ENCODE measurements at regions not wholly inside any gene's neighbourhood (a gene's known extent, or its start where the extent isn't known, plus 50 kb on each side); places are given as distances from the start of the nearest gene placed in this dataset.
"Not testable (repeated sequence)": the region's sequence is repeated elsewhere in the genome, so short reads cannot be mapped to it uniquely, and the experiment has no call there.

DNA sequence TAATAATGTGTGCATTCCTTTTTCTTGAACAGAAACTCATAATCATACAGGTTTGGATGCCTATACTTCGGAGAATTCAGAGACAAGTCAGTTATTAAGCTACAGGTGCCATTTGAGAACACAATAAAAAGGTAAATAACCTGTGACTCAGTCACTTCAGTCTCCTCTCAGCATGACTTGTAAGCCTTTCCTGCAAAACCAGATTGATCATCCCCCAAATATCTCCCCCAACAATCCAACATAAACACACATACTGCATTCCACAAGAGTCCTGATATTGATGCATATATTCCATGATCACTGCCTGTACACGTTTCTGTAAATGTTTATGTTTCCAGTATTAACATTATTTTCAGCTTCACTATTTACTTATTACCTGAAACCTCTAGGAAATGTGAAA lies 110.8 kb downstream of the PWWP3B start:
- no peak overlapping the region for H3K4me3 ChIP-seq (ENCODE audit: low read depth, low read length)
- TF ChIP-seq, protein P1, sequence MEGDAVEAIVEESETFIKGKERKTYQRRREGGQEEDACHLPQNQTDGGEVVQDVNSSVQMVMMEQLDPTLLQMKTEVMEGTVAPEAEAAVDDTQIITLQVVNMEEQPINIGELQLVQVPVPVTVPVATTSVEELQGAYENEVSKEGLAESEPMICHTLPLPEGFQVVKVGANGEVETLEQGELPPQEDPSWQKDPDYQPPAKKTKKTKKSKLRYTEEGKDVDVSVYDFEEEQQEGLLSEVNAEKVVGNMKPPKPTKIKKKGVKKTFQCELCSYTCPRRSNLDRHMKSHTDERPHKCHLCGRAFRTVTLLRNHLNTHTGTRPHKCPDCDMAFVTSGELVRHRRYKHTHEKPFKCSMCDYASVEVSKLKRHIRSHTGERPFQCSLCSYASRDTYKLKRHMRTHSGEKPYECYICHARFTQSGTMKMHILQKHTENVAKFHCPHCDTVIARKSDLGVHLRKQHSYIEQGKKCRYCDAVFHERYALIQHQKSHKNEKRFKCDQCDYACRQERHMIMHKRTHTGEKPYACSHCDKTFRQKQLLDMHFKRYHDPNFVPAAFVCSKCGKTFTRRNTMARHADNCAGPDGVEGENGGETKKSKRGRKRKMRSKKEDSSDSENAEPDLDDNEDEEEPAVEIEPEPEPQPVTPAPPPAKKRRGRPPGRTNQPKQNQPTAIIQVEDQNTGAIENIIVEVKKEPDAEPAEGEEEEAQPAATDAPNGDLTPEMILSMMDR (IDR thresholded peaks at IDR 0.05; ENCODE audit: low read depth, low read length, missing control alignments), result no peak

DNA sequence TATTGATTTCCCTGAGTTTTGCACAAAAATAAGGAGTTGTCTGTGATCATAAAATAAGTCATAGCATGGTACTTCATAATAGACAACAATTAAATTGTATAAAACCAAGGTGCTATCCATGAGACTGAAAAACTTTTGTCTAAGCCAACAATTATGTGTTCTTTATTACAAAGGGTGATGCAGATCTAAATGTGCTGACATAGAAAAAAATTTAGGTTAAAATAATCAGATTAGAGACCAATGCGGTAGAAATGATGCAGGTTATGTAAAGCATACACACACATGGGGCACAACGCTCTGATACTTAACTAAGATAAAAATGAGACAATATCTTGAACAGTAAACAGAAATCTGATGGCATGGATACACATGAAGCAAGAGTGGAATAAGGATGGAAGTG lies 113.3 kb downstream of the PWWP3B start:
- H3K4me3 ChIP-seq (ENCODE audit: low read depth, low read length), result no peak overlapping the region
- TF ChIP-seq, protein P1 (IDR thresholded peaks at IDR 0.05; ENCODE audit: low read depth, low read length, missing control alignments), result no peak
- no peak for DNase-seq (ENCODE audit: low read depth)

More for the DNA sequence above, 110.8 kb downstream of the PWWP3B start:
- DNase-seq (ENCODE audit: low read depth), result no peak

DNA sequence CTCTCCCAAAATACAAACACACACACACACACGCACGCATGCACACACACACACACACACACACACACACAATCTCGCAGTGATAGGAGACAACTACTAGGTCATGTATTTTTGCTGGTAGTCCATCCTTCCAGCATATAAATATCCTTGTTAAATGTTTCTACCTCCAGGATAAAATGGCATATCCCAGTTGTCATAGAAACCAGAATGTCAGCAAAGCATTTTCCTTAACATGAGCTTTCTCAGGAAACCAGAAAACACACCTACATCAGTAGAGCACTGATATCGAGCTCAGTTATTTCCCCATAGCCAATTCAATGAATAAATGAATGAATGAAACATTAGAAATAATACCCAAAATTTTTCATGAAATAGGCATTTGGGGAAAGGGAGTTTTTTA lies 115.7 kb downstream of the PWWP3B start:
- TF ChIP-seq, protein P1 (IDR thresholded peaks at IDR 0.05; ENCODE audit: low read depth, low read length, missing control alignments), result no peak
- no peak for DNase-seq (ENCODE audit: low read depth)
- no peak overlapping the region for H3K4me3 ChIP-seq (ENCODE audit: low read depth, low read length)

DNA sequence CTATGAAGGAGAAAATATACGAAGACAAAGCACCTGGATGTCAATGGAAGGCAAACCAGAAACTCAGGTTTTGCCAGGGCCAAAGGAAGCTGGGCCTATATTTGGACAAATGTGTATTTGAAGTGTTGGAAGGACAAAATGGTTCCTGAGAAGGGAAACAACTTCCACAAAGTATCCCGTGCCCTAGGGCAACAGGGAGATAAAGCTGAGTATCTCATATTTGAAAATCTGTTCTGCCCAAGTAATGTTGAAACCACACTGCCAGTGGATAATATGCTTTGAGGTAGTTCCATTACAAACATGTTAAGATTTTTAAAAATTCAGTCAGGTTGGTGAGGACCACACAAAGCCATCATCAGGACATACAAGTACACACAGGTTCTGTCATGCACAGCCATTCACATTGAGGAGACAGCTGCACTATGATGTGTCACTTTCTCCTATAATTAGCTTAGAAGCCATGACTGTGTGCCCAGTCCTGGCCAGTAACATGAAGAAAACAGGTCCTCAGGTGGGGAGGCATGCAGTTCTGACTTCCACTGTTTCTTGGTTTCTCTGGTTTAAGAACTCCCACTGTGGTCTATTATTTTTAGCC lies 116.4 kb downstream of the PWWP3B start:
- DNase-seq (ENCODE audit: low read depth), result no peak
- no peak overlapping the region for H3K4me3 ChIP-seq (ENCODE audit: low read depth, low read length)
- TF ChIP-seq, protein P1 (IDR thresholded peaks at IDR 0.05; ENCODE audit: low read depth, low read length, missing control alignments), result no peak

DNA sequence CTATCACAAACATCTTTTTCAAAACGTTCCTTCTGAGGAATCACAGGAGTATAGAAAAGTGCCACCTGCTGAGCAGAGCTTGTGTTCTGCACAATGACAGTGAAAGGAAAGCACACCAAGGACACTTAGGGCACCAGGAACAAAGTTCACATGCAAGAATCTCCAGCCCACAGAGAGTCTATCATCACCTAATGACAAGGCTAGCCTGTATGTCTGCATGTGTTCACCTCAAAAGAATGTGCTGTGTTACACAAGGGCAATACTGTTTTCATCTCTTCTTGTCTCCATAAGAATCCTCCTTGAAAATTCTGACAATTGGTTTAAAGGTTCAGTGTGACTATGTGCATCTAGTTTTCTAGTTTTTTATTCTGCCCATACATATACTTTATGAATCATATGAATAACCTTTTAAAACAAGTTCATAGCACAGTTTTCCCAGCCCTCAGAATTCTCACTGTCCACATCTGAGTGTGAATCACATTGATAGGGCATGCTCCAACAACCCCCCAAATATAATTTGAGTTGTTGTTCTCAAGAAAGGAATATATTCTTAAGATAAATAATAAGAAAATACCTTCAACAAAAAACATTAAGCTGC lies 118.0 kb downstream of the PWWP3B start:
- TF ChIP-seq, protein P1 (IDR thresholded peaks at IDR 0.05; ENCODE audit: low read depth, low read length, missing control alignments), result no peak
- no peak for DNase-seq (ENCODE audit: low read depth)

DNA sequence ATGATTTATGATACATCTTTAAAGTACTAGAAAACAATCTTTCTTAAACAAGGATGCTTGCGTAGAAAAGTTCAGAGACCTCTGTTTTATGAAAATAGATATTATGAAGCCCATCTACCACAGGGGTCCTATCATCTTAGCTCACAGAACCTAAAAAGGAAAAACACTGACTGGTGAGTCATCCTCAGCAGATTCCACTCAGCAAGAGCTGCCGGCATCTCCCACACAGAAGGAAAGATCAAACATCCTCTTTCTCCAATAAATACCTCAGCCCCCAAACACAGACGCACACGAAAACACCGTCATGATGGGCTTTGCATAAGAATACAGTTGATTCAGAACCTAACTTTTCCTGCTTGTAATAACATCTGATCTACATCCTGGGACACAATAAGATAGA lies 122.7 kb downstream of the PWWP3B start:
- not testable (repeated sequence) for H3K4me3 ChIP-seq (ENCODE audit: low read depth, low read length); DNase-seq (ENCODE audit: low read depth)

More for the DNA sequence above, 118.0 kb downstream of the PWWP3B start:
- no peak overlapping the region for H3K4me3 ChIP-seq (ENCODE audit: low read depth, low read length)

DNA sequence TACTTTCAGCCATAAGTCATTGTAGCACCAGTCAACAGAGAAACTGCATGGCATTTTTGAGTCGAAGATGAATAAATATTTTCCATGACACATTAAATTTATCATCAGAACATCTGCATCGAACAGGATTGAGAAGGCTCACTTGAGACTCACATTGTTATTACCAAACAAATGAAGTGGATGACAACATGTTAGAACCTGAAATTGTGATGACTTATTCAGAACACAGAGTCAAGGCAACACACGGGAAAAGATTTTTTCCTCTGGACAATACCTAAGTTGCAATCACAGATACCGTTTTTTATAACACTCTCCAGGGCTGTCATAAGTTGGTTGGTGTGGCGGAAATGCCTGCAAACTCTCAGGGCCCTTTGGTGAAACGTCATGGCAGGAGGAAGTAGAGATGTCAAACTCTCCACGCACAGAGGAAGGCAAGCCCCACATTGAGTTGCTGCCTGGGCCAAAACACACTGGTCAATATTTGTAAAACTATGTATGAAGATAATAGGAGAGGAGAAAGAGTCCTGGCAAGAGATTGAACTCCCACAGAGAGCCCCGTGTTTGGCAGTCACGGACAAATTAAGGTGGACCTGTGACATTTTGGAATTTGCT lies 123.8 kb downstream of the PWWP3B start:
- not testable (repeated sequence) for DNase-seq (ENCODE audit: low read depth); H3K4me3 ChIP-seq (ENCODE audit: low read depth, low read length)

DNA sequence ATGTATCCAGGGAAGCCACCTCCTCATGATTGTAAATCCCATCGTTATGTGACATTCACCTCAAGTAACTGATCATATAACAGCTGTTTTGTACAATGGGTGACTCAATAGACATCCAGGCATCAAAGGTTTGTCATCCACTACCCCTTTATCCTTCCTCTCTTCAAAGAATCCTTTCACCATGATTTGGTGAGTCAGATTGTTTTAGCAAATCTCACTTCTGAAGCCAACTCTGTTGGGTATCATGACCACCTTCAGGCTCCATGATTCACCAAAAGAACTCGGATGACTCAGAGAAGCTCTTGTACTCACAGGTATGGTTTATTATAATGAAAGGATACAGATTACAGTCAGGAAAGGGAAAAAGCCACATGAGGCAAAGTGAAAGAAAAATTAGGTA lies 132.1 kb downstream of the PWWP3B start:
- no peak for DNase-seq (ENCODE audit: low read depth)
- no peak overlapping the region for H3K4me3 ChIP-seq (ENCODE audit: low read depth, low read length)
- TF ChIP-seq, protein P1 (IDR thresholded peaks at IDR 0.05; ENCODE audit: low read depth, low read length, missing control alignments), result no peak

All from GM12864 (cell line).